ENCODE measurements at regions not wholly inside any gene's neighbourhood (a gene's known extent, or its start where the extent isn't known, plus 50 kb on each side); places are given as distances from the start of the nearest gene placed in this dataset.
"Not testable (repeated sequence)": the region's sequence is repeated elsewhere in the genome, so short reads cannot be mapped to it uniquely, and the experiment has no call there.

GRCh38 chr18:71355599-71355998 lies 1066.8 kb downstream of the SOCS6 start:
- not testable (repeated sequence) for TF ChIP-seq POLR2A, CTCF (IDR thresholded peaks at IDR 0.05)

Measured in uterus (tissue), 2 donors.